Hematopoietic multipotent progenitor cell treated with erythropoietin and hydrocortisone succinate and interleukin-3 and kit ligand, for 4 days (in vitro differentiated cells): ENCODE measurements at regions not wholly inside any gene's neighbourhood (a gene's known extent, or its start where the extent isn't known, plus 50 kb on each side); places are given as distances from the start of the nearest gene placed in this dataset.

ENCODE experiments used
- DNase-seq: peaks from one replicate; pipeline ENCODE4 v3.0.0-alpha.2; 2015

DNA sequence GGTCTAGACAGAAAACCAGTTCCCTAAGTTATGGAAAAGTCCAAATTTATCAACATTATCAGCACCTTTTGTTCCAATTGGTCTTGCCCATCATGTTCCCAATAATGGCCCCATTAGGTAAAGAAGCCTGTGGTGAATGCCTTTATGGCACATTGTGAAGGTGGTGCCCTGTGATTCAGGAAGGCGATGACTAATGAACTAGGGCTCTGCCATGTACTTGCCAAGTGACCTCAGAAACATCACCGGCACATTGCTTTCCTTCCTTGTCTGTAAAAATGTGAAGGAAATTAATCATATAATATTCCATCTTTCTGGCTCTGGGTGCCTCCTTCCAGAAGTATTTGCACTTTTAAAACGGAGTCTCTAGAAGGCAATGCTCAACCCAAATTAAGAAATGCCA, 132.3 kb downstream of the UNC5CL start:
- no peak for DNase-seq

DNA sequence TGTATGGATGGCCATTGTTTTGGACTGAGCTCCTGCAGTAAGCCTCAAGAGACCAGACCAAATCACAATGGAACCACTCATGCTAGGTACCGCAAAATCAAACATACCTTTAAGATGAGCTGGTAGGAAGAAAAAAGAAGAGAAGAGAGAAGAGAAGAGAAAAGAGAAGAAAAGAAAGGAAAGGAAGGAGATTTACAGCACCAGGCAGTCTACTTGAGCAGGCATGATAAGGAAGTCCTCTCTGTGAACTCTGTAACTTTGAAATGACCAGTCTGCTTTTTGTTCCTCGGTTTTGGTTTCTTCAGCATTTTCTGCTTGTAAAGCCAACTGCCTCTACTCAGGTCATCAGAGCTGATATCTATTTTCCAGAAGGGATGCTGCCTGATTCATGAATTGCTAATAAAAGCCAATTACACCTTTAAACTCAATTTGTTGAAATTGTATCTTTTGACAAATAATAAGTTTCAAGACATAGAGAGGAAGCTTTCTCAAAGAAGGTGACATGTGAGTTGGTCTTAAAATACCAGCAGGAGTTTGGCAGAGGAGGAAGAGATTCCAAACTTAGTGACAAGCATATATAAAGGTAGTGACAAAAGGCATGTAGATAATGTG, 134.3 kb downstream of the UNC5CL start:
- no peak for DNase-seq

DNA sequence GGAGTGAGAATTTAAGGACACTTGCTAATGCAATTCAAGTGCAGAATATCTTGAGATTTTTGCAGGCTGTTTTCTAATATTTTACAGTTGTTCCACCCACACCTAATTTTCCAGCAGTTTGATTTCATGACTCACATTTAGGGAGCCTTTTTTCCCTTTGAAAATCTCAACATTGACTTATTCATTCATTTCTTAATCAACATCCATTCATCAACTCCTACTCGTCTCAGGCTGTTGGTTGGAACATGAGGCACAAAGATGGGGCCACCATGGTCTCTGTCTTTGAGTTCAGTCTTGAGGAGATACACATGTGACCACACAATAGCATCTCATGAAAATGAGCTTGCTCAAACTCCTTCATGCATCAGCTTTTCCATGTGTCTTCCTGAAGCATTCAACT, 135.6 kb downstream of the UNC5CL start:
- DNase-seq = no peak

DNA sequence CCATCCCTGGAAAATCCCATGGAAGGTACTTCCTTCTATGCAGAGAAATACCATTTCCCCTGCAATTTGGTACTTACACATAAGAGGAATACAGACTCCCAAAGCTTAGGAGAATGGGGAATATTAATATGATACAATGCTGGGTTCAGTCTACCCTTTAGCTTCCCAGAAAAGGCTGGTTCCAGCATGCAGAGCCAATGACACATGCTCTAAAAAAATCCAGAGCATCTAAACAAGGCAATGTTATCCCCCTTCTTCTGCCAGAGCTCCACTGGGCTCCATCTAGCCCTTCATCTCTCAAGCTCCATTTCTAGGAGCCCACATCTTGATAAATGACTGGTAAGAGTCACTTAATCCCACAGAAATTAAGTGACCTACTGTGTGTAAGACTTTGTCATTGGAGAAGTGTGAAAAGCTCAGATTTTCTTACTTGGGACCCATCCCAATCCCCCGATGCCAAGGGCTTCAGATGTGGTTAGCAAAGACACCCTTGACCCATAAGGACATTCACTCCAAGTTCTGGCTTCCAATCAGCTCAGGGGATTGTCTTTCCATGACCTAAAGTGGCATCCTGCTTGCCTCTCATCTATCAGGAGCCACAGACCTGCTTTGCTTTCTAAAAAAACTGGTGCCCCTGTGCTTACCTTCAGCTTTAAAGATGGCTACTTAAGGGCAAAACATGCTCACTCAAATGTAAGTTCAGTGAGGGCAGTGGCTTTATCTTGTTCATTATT, 137.5 kb downstream of the UNC5CL start:
- DNase-seq = no peak

DNA sequence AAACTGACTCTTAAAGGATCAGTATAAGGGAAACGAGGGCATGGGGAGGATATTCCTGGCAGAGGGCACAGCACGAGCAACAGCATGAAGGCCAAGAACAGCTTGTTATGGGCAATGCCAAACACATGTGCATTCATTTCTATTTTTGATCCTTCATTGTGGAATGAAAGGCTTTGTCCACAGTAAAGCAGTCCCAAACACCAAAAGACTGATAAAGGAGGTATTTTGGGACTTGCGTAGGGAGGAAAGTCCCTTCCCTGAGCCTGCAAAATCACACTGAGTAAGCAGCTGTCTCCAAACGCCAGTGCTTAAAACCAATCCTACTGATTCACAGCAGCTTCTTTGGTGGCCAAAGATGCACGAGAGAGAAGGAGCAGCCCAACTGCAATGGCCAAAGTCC, 138.2 kb downstream of the UNC5CL start:
- no peak for DNase-seq

DNA sequence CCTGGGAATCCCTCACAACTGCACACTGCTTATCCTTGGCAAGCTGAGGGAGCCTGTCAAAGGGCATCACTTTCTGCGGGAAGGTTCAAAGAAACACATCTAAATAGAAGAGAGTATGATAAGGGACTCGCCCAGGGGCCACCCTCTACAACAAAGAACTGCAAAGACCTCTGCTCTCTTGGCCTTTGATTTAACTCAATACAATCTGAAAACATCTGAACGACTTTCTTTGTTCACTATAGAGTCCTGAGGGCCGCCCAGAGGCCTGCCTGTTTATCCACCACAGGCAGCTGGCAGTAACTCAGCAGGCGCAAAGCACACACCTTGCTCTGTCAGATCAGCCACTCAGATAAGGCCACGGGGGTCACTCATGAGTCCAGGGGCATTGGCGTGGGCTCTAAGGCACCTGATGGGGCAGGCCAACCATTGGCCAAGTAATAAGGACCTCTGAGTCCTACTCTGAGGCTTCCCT, 139.3 kb downstream of the UNC5CL start:
- no peak for DNase-seq

DNA sequence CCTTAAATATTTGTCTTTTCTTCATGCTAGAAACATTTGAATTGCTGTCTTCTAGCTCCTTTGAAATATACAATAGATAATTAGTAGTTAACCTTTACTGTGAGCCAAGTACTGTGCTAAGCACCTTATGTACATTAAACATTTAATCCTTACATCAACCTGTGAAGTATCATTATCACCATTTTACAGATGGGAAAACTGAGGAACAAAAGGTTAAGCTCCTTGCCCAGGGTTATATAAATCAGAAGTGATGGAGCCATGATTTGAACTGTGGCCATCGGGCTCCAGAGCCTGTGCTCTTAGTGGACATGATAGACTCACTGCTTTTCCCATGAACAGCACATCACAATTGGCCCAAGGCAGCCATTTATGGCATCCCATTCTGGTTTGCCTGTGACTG, 140.9 kb downstream of the UNC5CL start:
- DNase-seq = no peak

DNA sequence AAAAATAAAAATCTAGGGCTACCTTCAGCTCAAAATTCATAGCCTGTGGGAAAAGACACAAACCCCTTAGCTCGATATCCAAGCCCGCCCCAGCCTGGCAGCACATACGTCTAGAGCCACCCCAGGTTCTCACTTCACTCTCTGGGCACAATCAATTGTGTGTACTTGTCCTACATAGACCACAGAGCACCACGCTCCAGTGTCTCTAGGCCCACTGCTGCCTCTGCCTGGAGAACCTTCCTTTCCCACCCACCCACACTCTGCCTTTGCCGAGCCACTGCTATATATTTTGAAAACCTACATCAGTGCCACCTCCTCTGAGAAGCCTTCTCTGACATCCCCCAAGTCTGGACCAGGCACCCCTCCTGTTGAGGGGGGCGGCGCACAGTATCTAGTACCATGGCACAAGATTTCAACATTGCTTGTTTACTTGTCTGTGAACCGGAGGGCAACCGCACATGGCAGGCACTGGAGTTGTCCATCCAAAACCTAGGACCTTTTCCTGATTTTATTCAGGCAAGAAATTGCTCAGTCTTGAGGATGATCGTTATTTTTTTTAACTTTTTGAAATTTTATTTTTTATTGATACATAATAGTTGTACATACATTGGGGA, 141.5 kb downstream of the UNC5CL start:
- DNase-seq = no peak

DNA sequence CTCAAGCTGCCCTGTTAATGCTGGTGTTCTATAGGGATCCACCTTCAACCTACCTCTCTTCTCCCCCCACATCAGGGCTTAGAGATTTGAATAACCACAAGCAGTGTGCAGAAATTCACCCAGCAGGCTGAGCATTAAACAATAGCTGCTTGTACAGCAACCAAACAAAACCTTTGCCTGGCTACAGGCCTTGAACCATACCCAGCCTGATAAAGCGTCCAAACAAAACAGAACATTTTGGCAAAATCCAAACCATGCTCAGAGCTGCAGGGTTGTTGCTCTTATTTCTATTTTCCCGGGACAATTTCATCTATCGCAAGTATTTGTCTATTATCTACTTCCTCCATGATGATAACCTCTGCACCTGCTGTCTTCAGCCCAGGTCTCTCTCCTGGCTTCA, 142.3 kb downstream of the UNC5CL start:
- DNase-seq = no peak

DNA sequence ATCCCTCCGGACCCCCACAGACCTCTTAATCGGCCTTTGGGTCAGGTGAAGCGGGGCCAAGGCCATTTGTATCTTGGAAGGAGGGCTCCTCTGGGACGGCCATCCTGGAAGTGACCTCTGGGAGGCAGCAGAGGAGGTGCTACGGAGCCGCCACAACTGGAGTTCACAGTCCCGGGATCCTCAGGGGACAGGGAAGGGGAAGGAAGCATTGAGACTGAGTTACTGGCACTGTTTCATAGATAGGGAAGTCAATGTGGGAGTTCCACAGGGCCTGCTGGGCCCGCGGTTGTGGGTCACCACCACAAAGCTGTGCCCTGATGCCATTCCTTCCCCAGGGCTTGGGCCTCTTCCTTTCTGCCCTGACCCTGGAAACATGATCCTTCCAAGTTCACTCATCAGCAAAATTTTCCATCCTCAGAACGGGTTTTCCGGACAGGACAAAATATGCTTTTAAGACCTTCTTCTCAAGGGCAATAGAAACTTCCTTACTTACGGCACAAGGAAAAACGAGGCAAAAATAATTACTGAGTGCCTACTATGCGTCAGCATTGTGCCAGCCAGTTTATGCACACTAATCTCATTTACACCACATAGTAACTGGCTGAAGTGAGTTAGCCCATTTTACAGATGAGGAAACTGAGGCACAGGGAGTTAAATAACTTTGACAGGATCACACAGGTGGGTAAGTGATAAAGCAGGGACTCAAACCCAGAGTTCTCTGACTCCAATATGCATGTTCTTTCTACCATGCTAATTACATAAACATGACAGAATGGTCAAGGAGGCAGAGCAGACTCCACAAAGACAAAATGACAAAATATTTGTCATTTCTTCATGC, 143.8 kb downstream of the UNC5CL start:
- peak; percentile 22 for DNase-seq

DNA sequence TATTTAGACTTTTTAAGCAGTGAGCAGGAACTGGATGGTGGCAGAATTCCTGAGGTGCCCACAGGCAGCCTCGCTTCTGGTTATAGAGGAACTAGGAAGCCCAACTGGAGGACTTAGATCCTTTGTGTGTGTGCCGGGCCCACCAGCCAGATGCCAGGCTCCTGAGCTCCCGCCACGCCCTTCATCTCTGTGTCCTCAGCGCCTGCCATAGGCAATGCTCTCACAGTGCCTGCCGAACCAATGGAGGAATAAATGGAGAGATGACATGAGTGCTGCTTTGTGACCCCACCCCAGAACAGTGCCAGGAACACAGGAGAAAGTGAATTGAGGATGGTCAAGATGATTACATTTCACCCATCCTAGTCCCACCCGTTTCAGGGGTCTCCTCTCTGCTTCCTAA, 146.0 kb downstream of the UNC5CL start:
- no peak for DNase-seq

DNA sequence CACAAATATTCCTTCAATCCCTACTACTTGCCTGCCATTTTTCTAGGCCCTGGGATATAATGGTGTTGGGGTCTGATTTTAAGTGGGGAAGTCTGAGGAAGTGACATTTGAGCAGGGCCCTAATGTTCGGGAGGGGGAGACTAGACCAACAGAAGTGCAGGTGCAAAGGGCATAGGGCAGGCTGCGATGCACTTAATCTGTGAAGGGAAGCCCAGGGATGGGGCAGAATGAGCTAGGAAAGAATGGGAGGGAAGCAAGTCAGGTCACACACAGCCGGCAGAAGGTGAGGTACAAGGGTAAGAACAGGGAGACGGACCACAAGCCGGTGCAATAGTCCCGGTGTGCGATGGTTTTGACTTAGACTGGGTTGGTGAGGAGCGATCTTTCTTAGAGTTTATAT, 146.8 kb downstream of the UNC5CL start:
- DNase-seq = no peak

DNA sequence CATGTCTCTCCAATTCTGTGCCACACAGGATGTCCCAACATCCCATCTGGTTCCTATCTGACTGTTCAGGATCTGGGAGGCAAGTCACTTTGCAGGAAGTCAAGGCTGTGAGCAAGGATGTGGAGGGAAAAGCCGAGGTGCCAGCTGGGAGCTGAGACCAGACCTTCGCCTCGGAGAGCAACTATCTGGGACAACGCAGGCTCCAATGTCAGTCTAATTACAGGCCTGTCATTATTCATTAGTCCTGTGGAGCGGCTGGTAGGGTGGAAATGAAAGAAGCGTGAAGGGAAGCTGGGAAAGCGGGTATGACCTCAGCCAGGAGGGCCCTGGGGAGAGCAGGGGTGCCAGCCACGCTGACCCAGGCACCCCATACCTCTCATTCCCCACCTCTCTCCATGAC, 147.3 kb downstream of the UNC5CL start:
- no peak for DNase-seq

DNA sequence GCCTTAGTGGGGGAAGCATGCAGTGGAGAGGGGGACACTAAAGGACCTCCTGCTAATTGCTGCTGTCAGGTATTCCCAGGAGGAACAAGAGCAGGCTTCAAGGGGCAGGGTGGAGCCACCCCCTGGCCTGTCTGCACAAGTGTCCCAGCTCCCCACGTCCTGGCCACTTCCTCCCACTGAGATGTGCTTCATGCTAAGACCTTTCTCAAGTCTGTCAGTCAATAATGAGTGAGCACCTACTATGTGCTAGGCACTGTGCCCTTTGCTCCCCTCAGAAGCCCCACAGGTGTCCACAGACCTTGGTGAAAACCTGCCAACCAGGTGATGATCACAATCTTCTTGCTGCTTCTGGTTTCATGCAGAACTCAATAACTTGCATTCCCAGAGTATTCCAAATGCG, 147.9 kb downstream of the UNC5CL start:
- no peak for DNase-seq

DNA sequence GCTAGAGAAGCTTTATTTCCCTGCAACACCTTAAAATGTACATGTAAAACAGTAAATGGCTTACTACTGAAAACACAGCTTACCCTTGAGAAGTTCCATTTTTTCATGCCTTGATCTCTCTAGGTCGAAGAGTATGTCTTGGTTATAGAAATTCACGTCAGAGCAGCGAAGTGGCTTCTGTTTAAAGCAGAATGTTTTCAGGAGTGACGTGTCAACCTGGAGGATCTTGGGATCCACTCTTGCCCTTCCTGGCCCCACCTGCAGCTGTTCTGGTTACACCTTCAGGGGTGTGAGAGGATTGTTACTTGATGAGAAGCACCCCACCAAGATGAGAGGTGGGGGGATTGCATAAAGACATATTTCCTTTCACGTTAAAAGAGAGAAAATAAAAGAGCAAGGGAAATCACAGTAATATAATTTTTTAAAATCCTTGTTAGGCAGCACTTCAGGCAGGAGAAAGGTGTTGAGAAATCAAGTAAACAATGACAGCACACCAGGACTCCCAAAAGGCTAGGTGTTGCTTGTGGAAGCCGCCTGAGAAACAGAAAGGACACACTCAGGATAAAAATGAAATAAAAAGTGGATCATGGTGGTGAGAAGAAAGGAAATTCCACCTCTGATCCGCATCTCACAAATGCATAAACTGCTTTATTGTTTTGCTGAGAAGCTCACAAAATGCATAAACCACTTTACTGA, 149.7 kb downstream of the UNC5CL start:
- DNase-seq = no peak

DNA sequence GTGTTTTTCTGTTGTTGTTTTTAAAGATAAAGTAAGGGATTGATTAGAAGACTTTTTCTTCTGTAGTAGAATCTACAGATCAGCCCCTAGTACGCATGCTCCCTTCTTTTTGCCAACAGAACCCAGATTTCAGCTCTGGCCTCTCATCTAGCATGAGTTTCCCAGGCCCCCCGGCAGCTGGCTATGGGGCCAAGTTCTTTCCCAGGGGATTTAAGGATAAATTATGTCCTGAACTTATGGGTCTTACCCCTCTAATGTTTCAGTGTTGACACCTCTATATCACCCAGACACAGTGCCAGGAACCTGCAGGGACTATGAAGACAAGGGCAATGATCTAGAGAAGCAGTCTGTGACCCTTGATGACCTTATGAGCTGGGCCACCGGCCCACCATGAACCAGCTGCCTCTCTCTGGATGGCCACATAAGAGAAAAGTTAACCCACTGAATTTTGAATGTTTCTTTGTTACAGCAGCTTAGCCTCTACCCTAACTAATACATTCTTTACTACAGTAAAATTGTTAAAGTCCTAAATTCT, 150.5 kb downstream of the UNC5CL start:
- DNase-seq = no peak

DNA sequence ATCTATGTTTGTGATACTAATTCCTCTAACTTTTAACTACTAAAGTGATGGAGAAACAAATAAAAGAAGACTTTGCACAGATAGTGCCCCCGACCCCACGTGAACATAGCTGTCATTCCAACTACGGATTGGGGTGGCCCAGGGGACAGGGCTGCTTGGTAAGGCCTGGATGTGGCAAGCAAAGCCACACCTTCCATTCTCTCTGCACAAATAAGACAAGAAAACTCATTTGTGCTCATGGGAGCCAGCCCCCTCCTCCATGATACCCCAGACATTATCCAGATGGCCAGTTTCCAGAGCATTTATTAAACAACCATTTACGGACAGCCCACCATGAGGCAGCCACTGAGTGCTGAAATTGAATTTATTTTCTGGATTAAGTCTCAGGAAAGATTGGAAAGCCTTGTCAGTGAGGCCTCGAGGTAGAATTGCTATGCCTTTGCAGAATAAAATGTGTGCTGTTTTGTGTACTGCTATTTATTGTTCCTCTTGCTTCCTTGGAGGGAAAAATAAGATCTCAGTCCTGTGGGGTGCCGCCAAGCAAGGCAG, 151.2 kb downstream of the UNC5CL start:
- DNase-seq = no peak

DNA sequence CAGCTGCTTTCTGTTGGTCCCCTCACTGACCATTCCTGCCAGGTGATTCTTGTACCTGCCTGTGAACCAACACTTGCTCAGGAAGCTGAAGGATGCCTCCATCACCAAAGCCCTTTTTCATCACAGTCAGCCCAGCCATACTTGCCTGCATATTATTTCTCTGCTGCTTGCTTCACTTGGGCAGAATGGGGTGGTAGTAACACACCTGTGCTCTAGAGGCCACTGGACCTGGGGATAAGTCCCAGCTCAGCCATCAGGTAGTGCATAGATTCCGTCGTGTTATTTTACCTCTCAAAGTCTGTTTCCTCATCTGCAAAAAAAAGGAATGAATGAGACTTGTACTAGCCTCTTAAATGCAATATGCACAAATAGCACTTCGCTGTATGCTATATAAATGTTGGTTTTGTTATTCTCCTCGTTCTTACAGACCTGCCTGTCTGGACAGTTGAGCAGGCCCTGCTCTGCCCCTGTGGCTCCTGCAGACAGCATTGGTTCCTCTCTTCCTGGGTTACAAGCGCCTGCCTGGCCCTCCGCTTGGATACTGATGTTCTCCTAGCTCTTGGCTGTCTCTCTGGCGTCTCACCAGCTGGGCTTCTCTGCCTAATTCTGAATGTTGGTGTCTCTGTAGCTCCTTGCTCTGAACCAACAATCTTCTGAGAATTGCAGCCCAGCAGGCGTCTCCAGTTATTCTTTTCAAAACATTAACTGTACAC, 151.8 kb downstream of the UNC5CL start:
- no peak for DNase-seq

DNA sequence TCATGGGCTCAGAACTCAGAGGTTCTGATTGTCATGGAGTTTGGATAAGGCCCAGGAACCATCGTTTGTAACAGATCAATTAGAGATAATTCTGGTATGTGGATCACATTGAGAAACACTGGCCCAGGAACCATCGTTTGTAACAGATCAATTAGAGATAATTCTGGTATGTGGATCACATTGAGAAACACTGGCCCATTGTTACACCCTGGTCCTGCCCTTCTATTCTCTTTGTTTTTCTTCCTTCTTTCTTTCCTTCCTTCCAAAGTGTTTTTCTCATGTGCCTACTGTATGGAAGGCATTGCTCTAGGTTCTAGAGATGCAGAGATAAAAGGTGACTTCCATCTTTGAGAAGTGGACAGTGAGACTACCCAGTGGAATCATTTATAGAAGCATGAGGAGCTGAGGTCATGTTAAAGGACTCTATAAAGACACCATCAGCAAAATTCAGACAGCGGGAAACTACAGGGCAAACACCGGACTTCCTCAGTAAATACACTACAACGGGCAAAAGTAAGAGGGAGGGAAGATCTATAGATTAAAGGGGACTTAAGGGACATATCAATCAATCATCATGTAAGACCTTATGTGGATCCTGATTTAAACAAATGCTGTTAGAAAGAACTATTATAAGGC, 153.8 kb downstream of the UNC5CL start:
- no peak for DNase-seq

DNA sequence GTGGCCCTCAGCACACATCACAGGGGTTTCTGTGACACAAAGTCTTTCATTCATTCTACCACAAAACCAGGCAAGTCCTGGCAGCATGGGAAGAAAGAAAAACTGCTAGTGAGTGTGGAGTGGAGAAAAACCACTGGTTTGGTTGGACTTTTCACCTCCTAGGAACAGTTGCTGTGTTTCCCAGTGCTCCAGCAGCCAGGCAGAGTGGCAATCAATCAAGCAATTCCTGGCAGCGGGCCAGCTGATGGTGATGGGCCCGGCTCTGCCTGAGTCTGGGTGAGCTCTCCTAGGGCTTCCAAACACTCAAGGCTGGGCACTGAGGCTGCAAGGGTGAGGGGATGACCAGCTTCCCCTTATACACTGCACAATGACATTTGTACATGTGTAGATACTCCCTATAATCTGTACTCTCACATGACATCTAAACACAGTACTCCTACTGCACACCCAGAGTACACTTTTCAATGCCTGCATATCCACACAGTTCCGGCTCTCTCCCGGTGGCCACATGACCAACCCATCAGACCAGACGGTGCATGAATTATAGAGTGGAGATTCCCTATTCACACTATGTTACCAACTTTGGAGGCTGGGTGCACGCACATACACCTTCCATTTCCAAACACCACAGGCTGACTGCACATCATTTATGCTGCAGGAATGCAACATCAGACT, 156.6 kb downstream of the UNC5CL start:
- DNase-seq = no peak
